WTC11 (cell line): ENCODE measurements at regions not wholly inside any gene's neighbourhood (a gene's known extent, or its start where the extent isn't known, plus 50 kb on each side); places are given as distances from the start of the nearest gene placed in this dataset.
"Not testable (repeated sequence)": the region's sequence is repeated elsewhere in the genome, so short reads cannot be mapped to it uniquely, and the experiment has no call there.

Source experiments
- TF ChIP-seq, protein P1 (sequence below): fragments of 200-600 bp; IDR thresholded peaks from 2 replicates; pipeline ENCODE4 v1.8.0; 2022; ENCODE audit warnings: antibody characterized with exemption
- TF ChIP-seq, protein P2 (sequence below): sonication (generic); formaldehyde crosslinking; IDR thresholded peaks from 2 replicates; pipeline ENCODE4 v1.8.0; 2022; ENCODE audit warnings: mild to moderate bottlenecking, missing genetic modification reagents

DNA sequence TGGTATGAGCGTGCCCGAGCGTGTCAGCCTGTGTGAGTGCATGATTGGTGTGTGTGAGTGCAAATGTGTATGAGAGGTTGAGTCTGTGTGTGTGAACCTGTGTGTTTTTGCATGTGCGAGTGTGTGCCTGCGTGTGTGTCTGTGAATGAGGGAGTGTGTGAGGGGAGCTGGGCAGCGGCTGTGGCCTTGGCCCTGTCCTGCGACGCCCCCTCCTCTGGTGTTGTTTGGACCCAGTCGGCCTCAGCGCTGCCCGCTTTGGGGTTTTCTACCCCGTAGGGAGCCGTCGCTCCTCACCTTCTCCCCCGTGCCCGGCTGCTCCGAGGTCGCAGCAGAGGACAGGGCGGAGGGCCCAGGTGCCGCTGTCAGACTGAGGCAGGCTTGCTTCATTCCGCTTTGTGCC, 69.0 kb downstream of the TMEM121 start:
- TF ChIP-seq, protein P1, sequence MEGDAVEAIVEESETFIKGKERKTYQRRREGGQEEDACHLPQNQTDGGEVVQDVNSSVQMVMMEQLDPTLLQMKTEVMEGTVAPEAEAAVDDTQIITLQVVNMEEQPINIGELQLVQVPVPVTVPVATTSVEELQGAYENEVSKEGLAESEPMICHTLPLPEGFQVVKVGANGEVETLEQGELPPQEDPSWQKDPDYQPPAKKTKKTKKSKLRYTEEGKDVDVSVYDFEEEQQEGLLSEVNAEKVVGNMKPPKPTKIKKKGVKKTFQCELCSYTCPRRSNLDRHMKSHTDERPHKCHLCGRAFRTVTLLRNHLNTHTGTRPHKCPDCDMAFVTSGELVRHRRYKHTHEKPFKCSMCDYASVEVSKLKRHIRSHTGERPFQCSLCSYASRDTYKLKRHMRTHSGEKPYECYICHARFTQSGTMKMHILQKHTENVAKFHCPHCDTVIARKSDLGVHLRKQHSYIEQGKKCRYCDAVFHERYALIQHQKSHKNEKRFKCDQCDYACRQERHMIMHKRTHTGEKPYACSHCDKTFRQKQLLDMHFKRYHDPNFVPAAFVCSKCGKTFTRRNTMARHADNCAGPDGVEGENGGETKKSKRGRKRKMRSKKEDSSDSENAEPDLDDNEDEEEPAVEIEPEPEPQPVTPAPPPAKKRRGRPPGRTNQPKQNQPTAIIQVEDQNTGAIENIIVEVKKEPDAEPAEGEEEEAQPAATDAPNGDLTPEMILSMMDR, result not testable (repeated sequence)
- TF ChIP-seq, protein P2, sequence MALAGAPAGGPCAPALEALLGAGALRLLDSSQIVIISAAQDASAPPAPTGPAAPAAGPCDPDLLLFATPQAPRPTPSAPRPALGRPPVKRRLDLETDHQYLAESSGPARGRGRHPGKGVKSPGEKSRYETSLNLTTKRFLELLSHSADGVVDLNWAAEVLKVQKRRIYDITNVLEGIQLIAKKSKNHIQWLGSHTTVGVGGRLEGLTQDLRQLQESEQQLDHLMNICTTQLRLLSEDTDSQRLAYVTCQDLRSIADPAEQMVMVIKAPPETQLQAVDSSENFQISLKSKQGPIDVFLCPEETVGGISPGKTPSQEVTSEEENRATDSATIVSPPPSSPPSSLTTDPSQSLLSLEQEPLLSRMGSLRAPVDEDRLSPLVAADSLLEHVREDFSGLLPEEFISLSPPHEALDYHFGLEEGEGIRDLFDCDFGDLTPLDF (CRISPR knock-in tag), result not testable (repeated sequence)
